ENCODE measurements at regions not wholly inside any gene's neighbourhood (a gene's known extent, or its start where the extent isn't known, plus 50 kb on each side); places are given as distances from the start of the nearest gene placed in this dataset.
"Not testable (repeated sequence)": the region's sequence is repeated elsewhere in the genome, so short reads cannot be mapped to it uniquely, and the experiment has no call there.

- no peaks in the 10 kb centered on the region for H3K9me2 ChIP-seq (replicated peaks; ENCODE audit: insufficient read depth, low read length)
- no peaks in the 10 kb centered on the region for H4K20me1 ChIP-seq (ENCODE audit: low read depth, low read length)
- H3K79me2 ChIP-seq (ENCODE audit: insufficient read depth, low read length): no peaks in the 10 kb centered on the region
- H3K27ac ChIP-seq (ENCODE audit: low read depth, low read length): no peak overlapping the region
- H3K4me3 ChIP-seq (ENCODE audit: insufficient read depth, low read length, poor library complexity, severe bottlenecking): no peak overlapping the region
- H3K36me3 ChIP-seq (ENCODE audit: low read length): no peaks in the 10 kb centered on the region
- no peak overlapping the region for H2AFZ ChIP-seq (ENCODE audit: low read depth, low read length, severe bottlenecking)
- H3F3A ChIP-seq (ENCODE audit: insufficient read depth): no peaks in the 10 kb centered on the region
- no peak overlapping the region for H3K9ac ChIP-seq (ENCODE audit: low read length)
- H3K27me3 ChIP-seq (ENCODE audit: low read length): no peaks in the 10 kb centered on the region
- TF ChIP-seq CTCF (IDR thresholded peaks at IDR 0.05; ENCODE audit: insufficient read depth, low read length, poor library complexity, severe bottlenecking) (no peak), EZH2phosphoT487 (conservative IDR thresholded peaks at IDR 0.05; ENCODE audit: low read length) (no peak)
- H3K4me2 ChIP-seq (ENCODE audit: low read depth, low read length, poor library complexity, severe bottlenecking): no peak overlapping the region
- H3K9me3 ChIP-seq (ENCODE audit: insufficient read depth, low read length): no peaks in the 10 kb centered on the region
These were observed 2171.9 kb upstream of the WWC1 start for GRCh38 chr5:166119506-166119905.

GRCh38 chr5:166123717-166124116 lies 2167.7 kb upstream of the WWC1 start:
- no peaks in the 10 kb centered on the region for H3K36me3 ChIP-seq (ENCODE audit: low read length)
- no peaks in the 10 kb centered on the region for H3K79me2 ChIP-seq (ENCODE audit: insufficient read depth, low read length)
- H3K9ac ChIP-seq (ENCODE audit: low read length): no peak overlapping the region
- H3K4me2 ChIP-seq (ENCODE audit: low read depth, low read length, poor library complexity, severe bottlenecking): no peak overlapping the region
- H3F3A ChIP-seq (ENCODE audit: insufficient read depth): no peaks in the 10 kb centered on the region
- no peak overlapping the region for H3K27ac ChIP-seq (ENCODE audit: low read depth, low read length)
- no peaks in the 10 kb centered on the region for H3K9me2 ChIP-seq (replicated peaks; ENCODE audit: insufficient read depth, low read length)
- no peak overlapping the region for H3K4me3 ChIP-seq (ENCODE audit: insufficient read depth, low read length, poor library complexity, severe bottlenecking)
- TF ChIP-seq EZH2phosphoT487 (conservative IDR thresholded peaks at IDR 0.05; ENCODE audit: low read length) (no peak), CTCF (IDR thresholded peaks at IDR 0.05; ENCODE audit: insufficient read depth, low read length, poor library complexity, severe bottlenecking) (no peak)
- no peaks in the 10 kb centered on the region for H3K9me3 ChIP-seq (ENCODE audit: insufficient read depth, low read length)
- no peak overlapping the region for H2AFZ ChIP-seq (ENCODE audit: low read depth, low read length, severe bottlenecking)
- no peaks in the 10 kb centered on the region for H4K20me1 ChIP-seq (ENCODE audit: low read depth, low read length)
- no peaks in the 10 kb centered on the region for H3K27me3 ChIP-seq (ENCODE audit: low read length)

DNA sequence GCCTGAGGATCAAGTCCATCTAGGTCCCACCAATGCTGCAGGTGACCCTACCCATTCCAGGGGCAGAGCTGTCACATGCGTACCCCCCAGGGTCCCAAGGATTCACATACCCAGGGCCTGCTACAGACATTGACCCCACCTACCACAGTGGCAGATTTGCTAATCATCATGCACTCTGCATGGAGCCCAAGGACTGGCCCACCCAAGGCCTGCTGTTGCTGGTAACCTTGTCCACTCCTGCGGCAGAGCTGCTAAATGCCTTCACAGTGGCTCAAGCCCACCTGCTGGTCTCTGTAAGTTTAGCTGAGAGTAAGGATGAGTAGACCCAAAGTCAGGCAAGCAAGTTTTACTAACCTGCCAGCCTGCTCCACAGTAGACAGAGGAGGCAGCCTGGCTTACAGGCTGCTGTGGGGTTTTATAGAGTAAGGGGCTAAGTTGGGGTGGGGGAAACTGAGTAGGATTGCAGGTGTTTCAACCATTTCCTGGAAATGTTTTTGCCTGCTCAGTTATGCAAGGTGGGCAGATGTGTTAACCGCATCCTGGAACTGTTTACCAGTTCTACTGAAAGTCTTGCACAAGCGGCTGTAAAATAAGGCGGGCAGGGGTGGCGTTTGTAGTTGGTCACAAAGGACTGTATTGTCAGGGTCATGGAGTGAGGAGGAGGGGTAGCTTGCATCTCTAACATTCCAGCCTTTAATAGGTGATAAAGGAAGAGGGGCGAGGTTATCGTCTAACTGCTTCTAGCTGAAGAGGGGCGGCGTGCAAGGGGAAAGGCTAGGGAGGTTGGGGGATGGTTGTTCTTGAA lies 2163.5 kb upstream of the WWC1 start:
- Histone ChIP-seq H3K9me3 (ENCODE audit: insufficient read depth, low read length) (no peaks in the 10 kb centered on the region), H4K20me1 (ENCODE audit: low read depth, low read length) (no peaks in the 10 kb centered on the region), H3K79me2 (ENCODE audit: insufficient read depth, low read length) (no peaks in the 10 kb centered on the region), H3K27ac (ENCODE audit: low read depth, low read length) (no peak overlapping the region), H2AFZ (ENCODE audit: low read depth, low read length, severe bottlenecking) (no peak overlapping the region), H3K36me3 (ENCODE audit: low read length) (no peaks in the 10 kb centered on the region), H3K4me3 (ENCODE audit: insufficient read depth, low read length, poor library complexity, severe bottlenecking) (no peak overlapping the region), H3K27me3 (ENCODE audit: low read length) (no peaks in the 10 kb centered on the region), H3K4me2 (ENCODE audit: low read depth, low read length, poor library complexity, severe bottlenecking) (no peak overlapping the region), H3K9me2 (replicated peaks; ENCODE audit: insufficient read depth, low read length) (no peaks in the 10 kb centered on the region), H3F3A (ENCODE audit: insufficient read depth) (no peaks in the 10 kb centered on the region), H3K9ac (ENCODE audit: low read length) (no peak overlapping the region)
- no peak for TF ChIP-seq EZH2phosphoT487 (conservative IDR thresholded peaks at IDR 0.05; ENCODE audit: low read length)

DNA sequence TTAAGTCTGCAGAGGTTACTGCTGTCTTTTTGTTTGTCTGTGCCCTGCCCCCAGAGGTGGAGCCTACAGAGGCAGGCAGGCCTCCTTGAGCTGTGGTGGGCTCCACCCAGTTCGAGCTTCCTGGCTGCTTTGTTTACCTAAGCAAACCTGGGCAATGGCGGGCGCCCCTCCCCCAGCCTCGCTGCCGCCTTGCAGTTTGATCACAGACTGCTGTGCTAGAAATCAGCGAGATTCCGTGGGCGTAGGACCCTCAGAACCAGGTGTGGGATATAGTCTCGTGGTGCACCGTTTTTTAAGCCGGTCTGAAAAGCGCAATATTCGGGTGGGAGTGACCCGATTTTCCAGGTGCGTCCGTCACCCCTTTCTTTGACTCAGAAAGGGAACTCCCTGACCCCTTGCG lies 2146.3 kb upstream of the WWC1 start:
- not testable (repeated sequence) for H3F3A ChIP-seq (ENCODE audit: insufficient read depth); H3K9ac ChIP-seq (ENCODE audit: low read length); H3K4me3 ChIP-seq (ENCODE audit: insufficient read depth, low read length, poor library complexity, severe bottlenecking); H2AFZ ChIP-seq (ENCODE audit: low read depth, low read length, severe bottlenecking); H3K79me2 ChIP-seq (ENCODE audit: insufficient read depth, low read length); H3K27me3 ChIP-seq (ENCODE audit: low read length); H3K27ac ChIP-seq (ENCODE audit: low read depth, low read length); H3K4me2 ChIP-seq (ENCODE audit: low read depth, low read length, poor library complexity, severe bottlenecking); H3K9me2 ChIP-seq (replicated peaks; ENCODE audit: insufficient read depth, low read length); H3K36me3 ChIP-seq (ENCODE audit: low read length); H3K9me3 ChIP-seq (ENCODE audit: insufficient read depth, low read length); H4K20me1 ChIP-seq (ENCODE audit: low read depth, low read length)

All from SU-DHL-6 (cell line).